ENCODE measurements at regions not wholly inside any gene's neighbourhood (a gene's known extent, or its start where the extent isn't known, plus 50 kb on each side); places are given as distances from the start of the nearest gene placed in this dataset.

DNA sequence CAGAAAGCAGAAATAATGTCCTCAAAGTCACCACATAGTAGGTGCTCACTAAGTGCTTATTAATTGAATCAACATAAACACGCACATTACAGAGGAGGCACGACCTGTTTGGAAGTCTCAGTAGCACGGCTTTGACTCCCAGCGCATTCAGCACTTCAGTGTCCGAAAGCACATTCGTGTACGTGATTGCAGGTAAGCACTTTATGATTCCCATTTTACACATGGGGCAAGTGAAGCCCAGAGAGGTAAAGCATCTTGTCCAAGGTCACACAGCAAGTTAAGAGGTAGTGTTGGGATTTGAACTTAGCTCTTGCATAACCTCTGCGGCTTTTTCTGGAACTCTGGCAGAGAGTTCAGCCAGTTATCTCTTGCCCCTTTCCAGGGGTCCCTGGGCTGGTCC lies 85.2 kb upstream of the WNT4 start (continued):
- TF ChIP-seq, protein P1, sequence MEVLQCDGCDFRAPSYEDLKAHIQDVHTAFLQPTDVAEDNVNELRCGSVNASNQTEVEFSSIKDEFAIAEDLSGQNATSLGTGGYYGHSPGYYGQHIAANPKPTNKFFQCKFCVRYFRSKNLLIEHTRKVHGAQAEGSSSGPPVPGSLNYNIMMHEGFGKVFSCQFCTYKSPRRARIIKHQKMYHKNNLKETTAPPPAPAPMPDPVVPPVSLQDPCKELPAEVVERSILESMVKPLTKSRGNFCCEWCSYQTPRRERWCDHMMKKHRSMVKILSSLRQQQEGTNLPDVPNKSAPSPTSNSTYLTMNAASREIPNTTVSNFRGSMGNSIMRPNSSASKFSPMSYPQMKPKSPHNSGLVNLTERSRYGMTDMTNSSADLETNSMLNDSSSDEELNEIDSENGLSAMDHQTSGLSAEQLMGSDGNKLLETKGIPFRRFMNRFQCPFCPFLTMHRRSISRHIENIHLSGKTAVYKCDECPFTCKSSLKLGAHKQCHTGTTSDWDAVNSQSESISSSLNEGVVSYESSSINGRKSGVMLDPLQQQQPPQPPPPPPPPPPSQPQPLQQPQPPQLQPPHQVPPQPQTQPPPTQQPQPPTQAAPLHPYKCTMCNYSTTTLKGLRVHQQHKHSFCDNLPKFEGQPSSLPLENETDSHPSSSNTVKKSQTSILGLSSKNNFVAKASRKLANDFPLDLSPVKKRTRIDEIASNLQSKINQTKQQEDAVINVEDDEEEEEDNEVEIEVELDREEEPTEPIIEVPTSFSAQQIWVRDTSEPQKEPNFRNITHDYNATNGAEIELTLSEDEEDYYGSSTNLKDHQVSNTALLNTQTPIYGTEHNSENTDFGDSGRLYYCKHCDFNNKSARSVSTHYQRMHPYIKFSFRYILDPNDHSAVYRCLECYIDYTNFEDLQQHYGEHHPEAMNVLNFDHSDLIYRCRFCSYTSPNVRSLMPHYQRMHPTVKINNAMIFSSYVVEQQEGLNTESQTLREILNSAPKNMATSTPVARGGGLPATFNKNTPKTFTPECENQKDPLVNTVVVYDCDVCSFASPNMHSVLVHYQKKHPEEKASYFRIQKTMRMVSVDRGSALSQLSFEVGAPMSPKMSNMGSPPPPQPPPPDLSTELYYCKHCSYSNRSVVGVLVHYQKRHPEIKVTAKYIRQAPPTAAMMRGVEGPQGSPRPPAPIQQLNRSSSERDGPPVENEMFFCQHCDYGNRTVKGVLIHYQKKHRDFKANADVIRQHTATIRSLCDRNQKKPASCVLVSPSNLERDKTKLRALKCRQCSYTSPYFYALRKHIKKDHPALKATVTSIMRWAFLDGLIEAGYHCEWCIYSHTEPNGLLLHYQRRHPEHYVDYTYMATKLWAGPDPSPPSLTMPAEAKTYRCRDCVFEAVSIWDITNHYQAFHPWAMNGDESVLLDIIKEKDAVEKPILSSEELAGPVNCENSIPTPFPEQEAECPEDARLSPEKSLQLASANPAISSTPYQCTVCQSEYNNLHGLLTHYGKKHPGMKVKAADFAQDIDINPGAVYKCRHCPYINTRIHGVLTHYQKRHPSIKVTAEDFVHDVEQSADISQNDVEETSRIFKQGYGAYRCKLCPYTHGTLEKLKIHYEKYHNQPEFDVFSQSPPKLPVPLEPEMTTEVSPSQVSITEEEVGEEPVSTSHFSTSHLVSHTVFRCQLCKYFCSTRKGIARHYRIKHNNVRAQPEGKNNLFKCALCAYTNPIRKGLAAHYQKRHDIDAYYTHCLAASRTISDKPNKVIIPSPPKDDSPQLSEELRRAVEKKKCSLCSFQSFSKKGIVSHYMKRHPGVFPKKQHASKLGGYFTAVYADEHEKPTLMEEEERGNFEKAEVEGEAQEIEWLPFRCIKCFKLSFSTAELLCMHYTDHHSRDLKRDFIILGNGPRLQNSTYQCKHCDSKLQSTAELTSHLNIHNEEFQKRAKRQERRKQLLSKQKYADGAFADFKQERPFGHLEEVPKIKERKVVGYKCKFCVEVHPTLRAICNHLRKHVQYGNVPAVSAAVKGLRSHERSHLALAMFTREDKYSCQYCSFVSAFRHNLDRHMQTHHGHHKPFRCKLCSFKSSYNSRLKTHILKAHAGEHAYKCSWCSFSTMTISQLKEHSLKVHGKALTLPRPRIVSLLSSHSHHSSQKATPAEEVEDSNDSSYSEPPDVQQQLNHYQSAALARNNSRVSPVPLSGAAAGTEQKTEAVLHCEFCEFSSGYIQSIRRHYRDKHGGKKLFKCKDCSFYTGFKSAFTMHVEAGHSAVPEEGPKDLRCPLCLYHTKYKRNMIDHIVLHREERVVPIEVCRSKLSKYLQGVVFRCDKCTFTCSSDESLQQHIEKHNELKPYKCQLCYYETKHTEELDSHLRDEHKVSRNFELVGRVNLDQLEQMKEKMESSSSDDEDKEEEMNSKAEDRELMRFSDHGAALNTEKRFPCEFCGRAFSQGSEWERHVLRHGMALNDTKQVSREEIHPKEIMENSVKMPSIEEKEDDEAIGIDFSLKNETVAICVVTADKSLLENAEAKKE (CRISPR knock-in tag; IDR thresholded peaks at IDR 0.05): no peak
- TF ChIP-seq, protein P2, sequence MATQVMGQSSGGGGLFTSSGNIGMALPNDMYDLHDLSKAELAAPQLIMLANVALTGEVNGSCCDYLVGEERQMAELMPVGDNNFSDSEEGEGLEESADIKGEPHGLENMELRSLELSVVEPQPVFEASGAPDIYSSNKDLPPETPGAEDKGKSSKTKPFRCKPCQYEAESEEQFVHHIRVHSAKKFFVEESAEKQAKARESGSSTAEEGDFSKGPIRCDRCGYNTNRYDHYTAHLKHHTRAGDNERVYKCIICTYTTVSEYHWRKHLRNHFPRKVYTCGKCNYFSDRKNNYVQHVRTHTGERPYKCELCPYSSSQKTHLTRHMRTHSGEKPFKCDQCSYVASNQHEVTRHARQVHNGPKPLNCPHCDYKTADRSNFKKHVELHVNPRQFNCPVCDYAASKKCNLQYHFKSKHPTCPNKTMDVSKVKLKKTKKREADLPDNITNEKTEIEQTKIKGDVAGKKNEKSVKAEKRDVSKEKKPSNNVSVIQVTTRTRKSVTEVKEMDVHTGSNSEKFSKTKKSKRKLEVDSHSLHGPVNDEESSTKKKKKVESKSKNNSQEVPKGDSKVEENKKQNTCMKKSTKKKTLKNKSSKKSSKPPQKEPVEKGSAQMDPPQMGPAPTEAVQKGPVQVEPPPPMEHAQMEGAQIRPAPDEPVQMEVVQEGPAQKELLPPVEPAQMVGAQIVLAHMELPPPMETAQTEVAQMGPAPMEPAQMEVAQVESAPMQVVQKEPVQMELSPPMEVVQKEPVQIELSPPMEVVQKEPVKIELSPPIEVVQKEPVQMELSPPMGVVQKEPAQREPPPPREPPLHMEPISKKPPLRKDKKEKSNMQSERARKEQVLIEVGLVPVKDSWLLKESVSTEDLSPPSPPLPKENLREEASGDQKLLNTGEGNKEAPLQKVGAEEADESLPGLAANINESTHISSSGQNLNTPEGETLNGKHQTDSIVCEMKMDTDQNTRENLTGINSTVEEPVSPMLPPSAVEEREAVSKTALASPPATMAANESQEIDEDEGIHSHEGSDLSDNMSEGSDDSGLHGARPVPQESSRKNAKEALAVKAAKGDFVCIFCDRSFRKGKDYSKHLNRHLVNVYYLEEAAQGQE (IDR thresholded peaks at IDR 0.05; ENCODE audit: unreplicated experiment): no peak
- TF ChIP-seq EZH2 (IDR thresholded peaks at IDR 0.05; ENCODE audit: low read depth, unreplicated experiment): no peak
- TF ChIP-seq, protein P3, sequence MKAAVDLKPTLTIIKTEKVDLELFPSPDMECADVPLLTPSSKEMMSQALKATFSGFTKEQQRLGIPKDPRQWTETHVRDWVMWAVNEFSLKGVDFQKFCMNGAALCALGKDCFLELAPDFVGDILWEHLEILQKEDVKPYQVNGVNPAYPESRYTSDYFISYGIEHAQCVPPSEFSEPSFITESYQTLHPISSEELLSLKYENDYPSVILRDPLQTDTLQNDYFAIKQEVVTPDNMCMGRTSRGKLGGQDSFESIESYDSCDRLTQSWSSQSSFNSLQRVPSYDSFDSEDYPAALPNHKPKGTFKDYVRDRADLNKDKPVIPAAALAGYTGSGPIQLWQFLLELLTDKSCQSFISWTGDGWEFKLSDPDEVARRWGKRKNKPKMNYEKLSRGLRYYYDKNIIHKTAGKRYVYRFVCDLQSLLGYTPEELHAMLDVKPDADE (IDR thresholded peaks at IDR 0.05): no peak
- no peak for TF ChIP-seq EZH2phosphoT487 (IDR thresholded peaks at IDR 0.05; ENCODE audit: unreplicated experiment)
- no peak for TF ChIP-seq JUNB (IDR thresholded peaks at IDR 0.05; ENCODE audit: unreplicated experiment)
- TF ChIP-seq CREB1 (CRISPR knock-in tag; IDR thresholded peaks at IDR 0.05; ENCODE audit: low read depth): no peak
- TF ChIP-seq ZNF331 (CRISPR knock-in tag; IDR thresholded peaks at IDR 0.05; ENCODE audit: low read depth): no peak
- no peak for TF ChIP-seq POLR2AphosphoS5 (IDR thresholded peaks at IDR 0.05; ENCODE audit: low read depth)
- no peak for TF ChIP-seq STAT1 (IDR thresholded peaks at IDR 0.05; ENCODE audit: unreplicated experiment)
